GM12891 (cell line): ENCODE measurements at regions not wholly inside any gene's neighbourhood (a gene's known extent, or its start where the extent isn't known, plus 50 kb on each side); places are given as distances from the start of the nearest gene placed in this dataset.

Experiments
- POLR2A ChIP-seq: IDR thresholded peaks from 2 replicates; pipeline ENCODE4 v1.6.1; 2011; ENCODE audit warnings: low read depth, low read length, control low read depth
- POLR2AphosphoS5 ChIP-seq: IDR thresholded peaks from 2 replicates; pipeline ENCODE4 v1.6.1; 2011; ENCODE audit warnings: low read depth, low read length, control low read depth

GRCh38 chr9:17017931-17018491, 116.8 kb upstream of the CNTLN start:
- no peak for TF ChIP-seq POLR2A
- no peak for TF ChIP-seq POLR2AphosphoS5
